Putamen (tissue), 1 donor: ENCODE measurements at regions not wholly inside any gene's neighbourhood (a gene's known extent, or its start where the extent isn't known, plus 50 kb on each side); places are given as distances from the start of the nearest gene placed in this dataset.

Source experiments
- DNase-seq: peaks from one replicate; pipeline ENCODE4 v3.0.0-alpha.2; 2016; ENCODE audit warnings: low spot score

DNA sequence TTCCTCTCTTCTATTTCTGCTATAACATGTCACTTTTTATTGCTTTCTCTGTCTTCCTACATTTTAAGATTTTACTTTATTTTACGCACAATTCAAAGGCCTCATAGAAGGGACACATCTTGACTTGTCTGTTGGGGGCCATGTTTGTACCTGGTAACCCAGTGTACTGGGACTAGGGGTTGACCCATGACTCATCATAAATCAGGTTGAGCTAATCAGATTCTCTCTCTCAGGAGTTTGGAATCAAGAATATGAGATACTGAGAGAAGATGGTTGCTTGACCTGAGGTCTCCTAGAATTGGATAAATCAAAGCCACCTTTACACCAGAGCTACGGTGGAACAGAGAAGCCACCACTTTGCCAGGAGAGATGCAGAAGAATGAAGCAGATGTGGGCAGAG lies 153.0 kb downstream of the UXS1 start:
- DNase-seq: no peak

DNA sequence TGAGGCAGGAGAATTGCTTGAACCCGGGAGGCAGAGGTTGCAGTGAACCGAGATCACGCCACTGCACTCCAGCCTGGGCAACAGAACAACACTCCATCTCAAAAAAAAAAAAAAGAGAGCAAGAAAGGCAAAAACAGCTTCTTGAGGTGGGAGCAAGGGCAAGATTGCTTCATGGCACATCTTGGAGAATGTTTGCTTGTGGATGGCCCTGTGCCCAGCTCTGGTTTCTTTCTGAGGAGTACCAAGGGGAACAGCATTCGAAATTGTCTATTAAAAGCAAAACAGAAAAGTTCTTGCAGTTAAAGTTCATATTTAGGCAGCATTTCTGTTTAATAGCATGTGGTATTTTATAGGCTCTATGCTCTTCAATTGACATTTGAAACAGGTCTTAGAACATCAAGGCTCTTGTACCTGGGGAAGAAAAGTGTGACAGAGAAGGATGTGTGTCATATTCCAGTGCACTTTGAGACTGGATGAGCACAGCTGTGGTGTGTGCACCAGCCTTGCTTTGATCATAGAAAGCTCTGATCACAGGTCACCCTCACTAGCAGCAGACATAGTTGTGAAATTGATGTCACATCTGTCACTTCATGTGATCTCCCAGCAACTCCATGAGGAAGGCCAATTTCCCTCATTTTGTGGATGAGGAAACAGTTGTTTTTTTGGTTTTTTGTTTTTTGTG lies 154.3 kb downstream of the UXS1 start:
- no peak for DNase-seq

DNA sequence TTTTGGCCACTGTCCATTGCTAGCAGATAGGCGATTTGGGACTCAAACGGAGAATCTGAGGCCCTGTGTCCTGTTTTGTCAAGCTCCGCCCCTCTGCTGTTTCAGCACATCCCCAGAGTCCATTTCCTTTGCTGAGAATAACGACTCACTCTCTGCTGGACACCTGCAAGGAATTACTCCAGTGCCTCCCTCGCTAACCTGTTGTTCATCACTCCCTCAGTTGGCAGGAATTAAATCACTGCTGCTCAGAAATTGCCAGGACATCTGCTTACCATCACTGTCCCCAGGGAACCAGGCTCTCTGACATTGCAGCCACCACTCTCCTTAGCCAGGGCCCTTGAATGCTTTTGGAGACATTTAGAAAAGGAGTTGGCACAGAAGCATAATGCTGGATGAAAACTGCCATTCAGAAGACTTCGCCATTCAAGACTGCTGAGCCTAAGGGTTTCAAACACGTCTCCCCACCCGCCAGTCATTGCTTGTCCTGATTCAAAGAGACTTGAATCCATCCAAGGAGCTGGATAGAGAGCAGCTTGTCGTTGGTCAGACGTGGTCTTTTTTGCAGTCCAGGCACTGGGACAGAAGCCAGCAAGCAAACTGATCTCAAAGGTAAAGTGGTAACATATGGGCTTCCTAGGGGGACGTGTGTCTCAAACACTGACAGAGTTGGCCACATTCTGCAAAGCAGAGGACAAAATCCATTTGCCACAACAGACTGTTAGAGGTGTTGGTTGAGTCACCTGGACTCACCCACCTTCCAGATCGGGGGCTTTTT lies 155.3 kb downstream of the UXS1 start:
- DNase-seq: peak; percentile 10

DNA sequence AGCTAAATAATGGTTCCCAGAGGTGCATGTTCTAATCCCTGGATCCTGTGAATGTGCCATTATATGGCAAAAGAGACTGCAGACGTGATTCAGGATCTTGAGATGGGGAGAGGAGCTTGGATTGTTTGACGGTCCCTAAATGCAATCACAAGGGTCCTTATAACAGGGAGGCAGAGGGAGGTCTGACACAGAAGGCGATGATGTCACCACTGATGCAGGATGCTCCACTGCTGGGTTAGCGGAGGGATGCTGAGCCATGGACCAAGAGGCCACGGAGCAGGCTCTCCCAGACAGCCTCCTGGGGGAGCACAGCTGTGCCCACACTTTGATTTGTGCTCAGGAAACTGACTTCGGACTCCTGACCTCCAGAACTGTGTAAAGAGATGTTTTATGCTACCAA lies 156.2 kb downstream of the UXS1 start:
- DNase-seq: no peak

DNA sequence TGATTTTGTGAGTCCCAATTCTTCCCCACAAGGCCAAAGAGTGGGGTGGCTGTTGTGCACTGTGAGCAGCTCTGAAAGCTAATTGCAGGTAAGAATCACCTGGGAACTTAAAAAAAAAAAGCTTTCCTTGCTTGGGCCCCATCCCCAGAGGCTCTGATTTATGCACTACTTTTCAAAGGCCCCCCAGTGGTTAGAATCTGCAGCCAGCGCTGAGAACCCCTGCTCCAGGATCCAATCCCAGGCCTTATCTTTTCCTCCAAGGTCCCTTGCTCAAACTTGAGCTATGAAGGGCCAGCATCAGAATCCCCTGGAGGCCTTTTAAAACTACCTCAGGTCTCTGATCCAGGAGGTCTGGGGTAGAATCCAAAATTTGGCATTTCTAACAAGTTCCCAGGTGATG lies 156.8 kb downstream of the UXS1 start:
- no peak for DNase-seq

DNA sequence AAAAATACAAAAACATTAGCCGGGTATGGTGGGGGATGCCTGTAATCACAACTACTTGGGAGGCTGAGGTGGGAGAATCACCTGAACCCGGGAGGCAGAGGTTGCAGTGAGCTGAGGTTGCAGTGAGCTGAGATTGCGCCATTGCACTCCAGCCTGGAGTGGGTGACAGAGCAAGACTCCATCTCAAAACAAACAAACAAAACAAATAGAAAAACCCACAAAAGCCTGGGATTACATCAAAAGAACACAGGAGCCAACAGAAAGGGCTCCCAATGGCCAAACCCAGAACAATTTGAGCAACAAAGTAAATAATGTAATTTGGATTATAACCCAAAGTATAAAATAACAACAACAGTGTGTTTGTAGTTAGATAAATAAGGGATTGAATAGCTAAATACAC lies 159.8 kb downstream of the UXS1 start:
- DNase-seq: no peak

DNA sequence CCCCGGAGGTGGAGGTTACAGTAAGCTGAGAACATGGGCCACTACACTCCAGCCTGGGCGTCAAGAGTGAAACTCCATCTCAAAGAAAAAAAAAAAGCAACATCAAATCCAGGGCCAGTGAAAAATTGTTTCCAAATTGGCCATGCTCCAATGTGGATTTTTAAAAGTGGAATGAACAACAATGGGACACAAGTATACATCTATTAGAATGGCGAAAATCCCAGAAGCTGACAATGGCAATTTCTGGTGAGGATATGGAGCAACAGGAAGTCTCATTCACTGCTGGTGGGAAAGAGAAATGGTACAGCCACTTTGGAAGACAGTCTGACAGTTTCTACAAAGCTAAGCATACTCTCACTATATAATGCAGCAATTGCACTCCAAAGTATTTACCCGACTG lies 161.4 kb downstream of the UXS1 start:
- DNase-seq: no peak

DNA sequence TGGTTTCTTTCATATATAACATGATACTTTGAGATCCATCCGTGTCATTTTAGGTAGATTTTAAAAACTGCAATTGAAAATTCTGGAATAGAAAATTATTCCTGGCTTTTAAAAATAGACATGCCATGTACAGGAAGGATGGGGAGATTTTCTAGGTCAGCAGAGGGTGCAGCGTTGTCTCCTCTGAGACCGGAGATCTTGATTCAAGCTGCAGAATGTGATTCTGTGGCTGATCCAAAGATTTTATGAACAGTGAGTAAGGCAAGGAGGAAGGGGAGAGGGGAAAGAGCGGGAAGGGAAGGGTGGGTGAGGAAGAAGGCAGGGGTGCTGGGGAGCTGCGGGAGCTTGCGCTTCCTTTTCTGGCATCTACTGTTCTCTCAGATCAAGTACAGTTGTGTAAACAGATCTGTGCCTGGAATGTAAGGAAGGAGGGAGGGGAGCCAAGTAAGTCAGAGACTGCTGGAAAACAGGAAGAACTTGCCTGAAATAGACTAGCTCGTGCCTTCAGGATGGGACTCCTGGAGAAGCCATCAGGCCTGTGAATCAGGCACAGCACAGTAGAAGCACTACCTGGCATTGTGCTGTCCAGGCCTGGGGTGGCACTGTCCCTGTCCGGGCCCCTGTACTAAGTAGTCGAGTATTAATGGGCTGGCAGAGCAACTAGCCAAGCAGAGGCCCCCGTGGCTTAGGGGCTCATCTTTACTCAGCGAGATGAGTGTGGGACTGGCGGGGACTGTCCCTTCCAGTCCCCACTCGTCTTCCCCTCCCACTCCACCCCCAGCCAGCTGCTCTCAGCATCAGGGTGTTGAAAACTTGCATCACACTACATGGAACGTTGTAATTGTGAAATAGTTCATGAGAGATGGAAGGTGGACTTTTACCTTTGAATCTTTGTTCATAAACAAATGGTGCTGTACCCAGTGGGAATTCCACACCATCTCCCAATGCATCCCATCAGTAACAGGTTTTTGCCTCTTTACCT lies 163.5 kb downstream of the UXS1 start:
- peak; percentile 59 for DNase-seq

DNA sequence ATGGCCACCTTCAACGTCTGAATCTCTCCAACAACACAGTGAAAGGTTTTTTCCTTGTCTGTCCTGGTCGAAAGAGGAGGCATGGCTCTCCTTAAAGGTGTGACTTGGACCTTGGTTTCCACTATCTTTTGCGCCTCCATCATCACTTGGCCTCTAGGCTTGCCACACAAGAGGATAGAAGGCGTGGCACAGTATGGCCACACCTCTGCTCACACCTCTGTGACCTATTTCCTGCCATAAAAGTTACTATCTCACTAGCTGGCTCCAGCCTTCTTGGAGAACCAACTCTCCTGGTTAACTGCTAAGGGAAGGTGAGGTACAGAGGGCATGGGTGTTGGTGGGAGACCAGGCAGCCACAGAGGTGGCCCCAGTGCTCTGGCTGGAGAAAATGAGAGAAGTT lies 165.9 kb downstream of the UXS1 start:
- DNase-seq: no peak

DNA sequence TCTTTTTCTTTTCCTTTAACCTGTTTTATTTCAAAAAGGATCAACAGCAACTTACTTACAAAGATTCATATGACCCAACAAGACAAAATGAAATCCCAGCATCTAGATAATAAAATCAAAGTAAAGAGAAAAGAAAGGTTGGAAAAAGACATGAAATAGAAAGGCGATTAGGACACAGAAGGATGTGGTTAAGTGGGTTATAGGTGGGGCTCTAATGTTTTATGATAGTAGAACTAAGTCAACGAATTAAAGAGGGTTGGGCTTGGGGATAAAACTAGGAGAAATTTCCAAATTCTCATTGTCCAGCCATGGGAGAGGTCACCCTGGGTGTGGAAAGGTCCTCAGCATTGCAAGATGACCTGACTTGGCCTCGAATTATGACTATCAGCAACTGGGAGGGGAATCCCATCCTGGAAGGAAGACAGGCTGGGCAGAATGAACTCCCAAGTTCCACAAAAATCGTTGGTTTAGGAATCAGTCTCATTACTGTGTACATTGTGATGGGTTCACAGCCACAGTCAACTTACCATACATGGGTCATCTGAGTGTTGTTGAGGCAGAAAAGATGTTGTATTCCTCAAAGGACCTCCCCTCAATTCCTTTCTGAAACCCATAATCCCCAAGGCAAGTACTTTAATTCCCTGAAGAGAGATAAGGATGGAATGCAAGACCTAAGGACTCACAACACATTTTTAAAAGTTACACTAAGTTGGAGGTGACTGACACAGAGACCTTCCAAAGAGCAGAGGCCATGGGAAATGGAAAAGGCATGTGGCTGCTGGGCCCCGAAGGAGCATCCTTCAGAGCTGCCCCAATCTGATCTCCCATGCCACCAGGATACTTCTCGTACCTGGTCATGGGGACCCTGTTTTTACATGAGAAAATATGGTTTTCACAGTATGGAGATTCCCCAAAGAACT lies 167.6 kb downstream of the UXS1 start:
- no peak for DNase-seq

DNA sequence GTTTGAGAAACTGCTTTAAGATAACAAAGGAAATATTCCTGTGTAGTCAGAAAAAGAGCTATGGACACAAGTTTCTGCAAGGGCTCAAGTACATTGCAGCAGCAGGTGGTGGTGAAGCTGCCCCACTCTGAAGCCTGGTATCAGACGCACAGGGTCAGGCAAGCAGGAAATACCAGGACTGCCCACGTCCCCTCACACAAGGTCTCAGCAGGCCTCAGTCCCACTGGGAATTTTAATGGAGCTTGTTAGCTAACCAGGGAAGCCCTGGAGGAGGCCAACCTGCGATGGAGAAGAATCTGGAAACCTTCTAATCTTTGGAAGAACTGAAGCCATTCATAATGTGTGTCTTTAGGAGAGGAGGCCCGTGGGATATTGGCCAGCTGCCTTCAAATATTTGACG lies 168.3 kb downstream of the UXS1 start:
- no peak for DNase-seq

DNA sequence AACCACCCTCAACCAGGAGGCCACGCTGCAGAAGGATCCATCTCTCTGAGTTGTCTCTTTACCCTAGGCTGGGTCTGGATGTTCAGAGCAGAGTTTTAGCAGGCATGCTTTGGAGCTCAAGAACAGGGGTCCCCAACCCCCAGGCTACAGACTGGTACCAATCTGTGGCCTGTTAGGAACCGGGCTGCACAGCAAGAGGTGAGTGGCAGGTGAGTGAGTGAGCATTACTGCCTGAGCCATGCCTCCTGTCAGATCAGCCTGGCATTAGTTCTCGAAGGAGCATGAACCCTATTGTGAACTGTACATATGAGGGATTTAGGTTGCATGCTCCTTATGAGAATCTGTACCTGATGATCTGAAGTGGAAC lies 172.5 kb downstream of the UXS1 start:
- DNase-seq: no peak

DNA sequence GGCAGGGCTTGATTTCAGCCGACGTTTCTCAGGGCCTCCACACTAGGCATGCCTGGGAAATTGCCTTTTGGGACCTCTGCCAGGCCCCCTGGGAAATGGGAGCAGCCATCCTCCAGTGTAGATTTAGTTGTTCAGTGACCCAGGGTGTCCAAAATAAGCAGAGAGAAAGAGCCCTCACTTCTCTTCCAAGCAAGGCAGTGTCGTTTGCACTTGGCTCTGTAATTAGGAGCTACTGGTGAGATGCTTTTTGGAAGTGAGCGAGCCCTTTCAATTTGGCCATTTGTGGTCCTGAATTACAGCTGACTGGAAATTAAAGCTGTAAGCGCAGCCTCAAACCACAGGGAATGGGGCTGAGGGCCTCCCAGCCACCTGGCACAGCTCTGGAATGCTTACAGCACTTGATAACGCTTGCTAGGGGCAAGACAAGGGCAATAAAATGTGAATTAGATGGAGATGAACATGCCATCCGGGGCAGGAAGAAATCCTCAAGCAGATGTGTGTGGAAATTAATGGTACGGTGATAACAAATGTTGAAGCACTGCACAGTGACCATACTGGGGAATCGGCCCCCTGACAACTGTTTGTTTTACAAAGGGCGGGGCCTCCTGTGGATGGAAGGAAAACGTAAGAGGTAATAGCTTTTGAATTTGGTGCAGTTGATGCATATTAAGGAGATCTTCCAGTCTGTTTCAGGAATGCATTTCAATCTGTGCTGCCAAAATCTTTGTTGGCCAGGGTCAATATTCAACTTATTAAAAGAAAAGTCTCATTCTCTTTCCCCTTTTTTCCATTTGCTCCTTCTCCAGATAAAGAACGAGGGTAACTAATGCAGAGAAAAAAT lies 173.1 kb downstream of the UXS1 start:
- DNase-seq: peak; percentile 34

DNA sequence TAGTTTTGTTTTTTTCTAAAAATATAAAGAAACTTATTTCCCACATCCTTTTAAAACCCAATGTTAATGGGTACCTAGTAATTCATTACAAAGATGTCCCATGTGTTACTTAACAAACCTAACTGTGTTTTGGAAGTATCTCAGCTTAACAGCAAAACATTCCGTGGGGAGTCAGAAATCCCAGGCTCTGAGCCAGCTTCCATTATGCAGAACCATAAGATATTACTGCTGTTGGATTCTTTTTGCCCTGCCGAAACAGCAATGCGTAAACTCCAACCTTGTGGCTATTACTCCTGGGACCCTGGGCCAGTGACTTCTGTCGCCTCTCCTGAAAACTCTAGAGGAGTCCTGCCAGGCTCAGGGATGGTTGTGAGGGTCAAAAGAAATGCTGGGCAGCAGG lies 174.1 kb downstream of the UXS1 start:
- DNase-seq: no peak

DNA sequence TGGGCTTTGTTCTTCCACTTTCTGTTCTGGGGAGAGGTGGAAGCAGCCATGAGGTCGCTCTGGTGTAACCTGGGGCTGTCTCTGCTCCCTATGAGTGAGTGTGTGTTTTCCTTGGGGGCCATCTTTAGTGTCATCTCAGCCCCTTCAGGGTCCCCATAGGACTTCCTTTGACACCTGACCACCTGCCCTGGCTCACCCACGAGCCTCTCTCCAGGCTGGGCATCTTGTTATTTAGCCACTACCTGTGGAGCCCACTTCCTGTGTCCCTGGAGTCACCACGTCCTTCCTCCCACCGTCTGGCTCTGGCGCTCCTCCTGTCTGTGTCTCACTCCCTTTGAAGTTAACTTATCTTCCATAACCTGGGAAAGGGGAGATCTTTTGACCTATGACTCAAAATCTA lies 176.0 kb downstream of the UXS1 start:
- no peak for DNase-seq

DNA sequence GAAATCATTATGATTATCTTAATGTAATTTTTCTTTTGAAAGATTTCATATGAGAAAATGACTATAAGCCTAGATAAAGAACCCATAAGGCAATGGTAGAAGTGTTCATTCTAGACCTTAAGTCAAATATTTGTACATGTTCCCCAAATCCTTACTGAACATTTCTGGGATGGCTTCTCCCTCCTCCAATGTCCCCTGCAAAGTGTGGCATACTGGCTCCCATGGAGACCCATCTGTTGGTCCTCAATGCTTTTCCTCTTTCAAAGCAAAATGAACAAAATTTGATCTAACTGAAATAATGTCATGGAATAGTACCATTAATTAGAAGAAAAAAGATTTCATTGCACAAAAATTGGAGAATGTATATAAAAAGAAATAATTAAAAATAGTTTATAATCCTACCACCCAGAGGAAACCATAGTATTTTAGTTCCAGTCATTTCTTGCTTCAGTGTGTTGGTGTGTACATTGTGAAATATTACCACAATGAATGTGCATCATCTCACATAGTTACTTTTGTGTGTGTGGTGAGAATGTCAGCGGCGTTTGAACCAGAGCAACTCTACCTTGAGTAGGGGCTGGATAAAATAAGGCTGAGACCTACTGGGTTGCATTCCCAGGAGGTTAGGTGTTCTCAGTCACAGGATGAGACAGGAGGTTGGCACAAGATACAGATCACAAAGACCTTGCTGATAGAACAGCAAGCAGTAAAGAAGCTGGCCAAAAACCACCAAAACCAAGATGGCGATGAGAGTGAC lies 181.3 kb downstream of the UXS1 start:
- no peak for DNase-seq

DNA sequence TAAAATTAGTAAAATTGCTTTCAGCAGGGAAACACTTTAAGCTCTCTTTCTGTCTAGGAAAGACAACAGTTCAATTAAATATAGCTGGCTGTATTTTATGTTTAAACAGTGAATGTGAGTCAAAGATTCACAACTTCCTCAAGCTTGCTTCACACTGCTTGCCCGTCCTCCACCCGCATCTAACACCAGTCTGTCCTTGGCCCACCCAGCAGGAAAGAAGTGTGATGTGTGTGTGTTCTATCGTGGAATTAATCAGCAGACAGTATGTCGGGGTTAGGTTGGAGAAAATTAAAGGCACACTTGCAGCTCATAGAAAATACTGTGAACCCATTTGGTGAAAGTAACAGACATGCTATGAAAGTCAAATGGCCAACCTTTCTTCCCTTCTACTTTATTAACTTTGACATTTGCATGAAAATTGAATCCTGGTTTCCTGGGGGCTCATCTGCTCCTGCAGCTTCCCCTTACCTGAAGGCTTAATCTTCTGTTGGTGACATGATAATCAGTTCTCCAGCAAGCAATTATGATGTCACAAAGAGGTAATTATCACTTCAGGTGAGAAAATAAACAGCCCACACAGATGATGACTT lies 182.0 kb downstream of the UXS1 start:
- DNase-seq: no peak

DNA sequence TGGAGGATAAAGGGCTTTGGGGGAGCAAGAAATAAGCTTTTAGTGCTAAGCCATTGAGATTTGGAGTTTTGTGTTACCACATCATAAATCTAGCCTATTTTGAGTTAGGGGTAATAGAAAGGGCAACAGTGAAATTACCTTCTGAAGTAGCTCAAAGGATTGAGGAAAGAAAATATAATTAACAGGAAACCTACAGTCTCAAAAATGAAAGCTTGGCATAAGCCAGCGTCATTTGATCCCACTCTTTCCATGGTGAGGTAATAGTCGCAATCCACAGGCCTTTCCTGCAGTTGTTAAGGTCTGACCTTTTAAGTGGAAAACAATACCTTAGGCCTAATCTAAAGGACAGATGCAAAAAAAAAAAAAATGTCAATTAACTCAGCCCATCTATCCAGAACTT lies 182.7 kb downstream of the UXS1 start:
- DNase-seq: no peak

DNA sequence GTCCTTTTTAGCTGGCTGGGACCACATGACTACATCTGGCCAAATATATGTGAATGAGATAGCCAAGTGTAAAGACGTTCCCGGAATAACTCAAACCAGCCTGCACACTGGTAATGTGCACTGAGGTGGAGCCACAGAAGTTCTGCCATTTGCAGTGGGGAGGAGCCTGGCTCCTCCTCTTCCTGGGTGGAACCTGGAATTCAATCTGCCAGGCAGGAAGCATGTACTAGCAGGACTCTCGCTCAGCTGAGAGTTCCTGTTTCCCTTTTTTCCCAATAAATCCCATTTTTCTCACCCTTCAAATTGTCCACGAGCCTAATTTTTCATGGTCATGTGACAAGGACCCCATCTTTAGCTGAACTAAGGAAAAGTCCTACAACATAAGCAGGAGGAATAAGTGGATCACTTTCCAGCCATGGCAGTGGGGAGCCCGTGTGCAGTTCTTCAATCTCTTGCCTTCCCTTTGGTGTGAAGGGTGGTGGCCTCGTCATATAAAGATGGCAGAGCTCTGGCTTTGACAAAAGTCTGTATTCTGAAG lies 183.2 kb downstream of the UXS1 start:
- no peak for DNase-seq
